Activated T-cell treated with anti-CD3 and anti-CD28 coated beads for 24 hours (primary cell): ENCODE measurements at regions not wholly inside any gene's neighbourhood (a gene's known extent, or its start where the extent isn't known, plus 50 kb on each side); places are given as distances from the start of the nearest gene placed in this dataset.
"Not testable (repeated sequence)": the region's sequence is repeated elsewhere in the genome, so short reads cannot be mapped to it uniquely, and the experiment has no call there.

Source experiments
- DNase-seq: peaks from one replicate; pipeline ENCODE4 v3.0.0-alpha.2; 2020; ENCODE audit warnings: low read depth

DNA sequence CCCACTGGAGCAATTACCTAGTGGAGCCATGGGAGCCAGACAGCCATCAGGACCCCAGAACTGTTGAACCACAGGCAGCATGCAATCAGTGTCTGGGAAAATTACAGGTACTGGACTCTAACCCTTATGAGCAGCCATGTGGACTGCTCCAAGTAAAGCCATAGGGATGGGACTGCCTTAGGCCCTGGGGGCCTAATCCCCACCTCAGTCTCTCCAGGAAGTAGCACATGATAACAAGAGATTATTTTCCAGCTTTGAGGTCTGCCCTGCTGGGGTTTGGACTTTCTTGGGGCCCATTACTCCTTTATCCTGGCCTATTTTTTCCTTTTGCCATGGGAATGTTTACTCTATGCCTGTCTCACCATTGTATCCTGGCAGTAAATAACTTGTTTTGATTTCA, 226.8 kb downstream of the AEBP2 start:
- DNase-seq = no peak

DNA sequence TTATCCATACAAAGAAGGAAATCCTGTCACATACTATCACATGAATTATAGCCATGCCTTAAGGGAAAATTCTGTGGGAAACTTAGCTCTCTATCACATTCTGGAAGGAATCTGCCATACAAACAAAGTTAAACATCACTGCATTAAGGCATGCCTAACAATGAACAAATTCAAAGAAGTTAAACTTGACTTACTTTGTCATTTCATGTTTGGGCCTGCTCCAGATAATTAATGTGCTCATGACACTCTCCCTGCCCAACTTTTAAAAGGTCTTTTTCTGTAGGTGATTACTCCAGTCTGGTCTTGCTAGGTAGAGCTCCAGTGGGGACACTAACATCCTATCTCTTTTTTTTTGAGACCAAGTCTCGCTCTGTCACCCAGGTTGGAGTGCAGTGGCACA, 230.5 kb downstream of the AEBP2 start:
- DNase-seq = no peak

DNA sequence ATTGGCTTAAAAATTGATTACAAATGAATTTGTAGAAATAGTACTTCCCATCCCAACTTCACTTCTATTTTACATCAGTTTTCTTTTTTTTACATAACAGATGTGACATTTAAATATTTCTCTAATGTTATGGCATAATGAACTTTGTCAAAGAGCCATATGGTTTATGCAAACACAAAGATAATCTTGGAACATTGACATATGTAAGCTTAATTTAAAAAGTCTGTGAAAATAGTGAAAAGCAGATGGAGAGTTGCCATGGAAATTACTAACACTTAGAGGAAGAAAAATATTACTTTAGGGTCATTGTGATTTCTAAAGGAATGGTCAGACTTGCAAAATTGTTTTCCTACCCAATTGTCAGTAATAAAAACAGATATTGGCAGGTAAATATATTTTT, 232.4 kb downstream of the AEBP2 start:
- no peak for DNase-seq

DNA sequence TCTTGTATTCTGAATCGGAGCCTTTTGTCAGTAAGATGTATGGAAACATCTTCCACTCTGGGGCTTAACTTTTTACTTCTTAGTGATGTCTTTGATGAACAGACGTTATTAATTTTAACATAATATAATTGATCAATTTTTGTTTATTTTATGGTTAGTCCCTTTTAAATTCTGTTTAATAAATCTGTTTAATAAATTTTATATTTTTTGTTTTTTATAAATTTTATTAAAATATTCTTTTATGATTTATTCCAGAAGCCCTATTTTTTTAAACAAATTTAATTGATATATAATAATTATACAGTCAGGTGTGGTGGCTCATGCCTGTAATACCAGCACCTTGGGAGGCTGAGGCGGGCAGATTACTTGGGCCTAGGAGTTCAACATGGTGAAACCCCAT, 235.1 kb downstream of the AEBP2 start:
- DNase-seq = no peak

DNA sequence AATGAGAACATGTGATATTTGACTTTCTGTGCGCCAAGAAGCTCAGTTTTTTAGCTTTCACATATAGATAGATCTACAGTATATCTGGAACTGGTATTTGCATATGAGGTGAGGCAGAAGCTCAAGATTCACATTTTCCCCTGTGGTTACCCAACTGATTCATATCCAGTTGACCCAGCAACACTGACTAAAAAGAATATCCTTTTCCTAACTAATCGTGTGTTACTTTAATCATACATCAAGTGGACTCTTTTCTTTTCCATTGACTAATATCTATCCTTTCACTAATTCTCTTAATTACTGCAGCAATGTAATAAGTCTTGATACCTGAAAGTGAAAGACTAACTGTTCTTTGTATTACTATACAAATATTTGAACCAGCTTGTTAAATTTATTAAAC, 236.1 kb downstream of the AEBP2 start:
- DNase-seq = no peak

DNA sequence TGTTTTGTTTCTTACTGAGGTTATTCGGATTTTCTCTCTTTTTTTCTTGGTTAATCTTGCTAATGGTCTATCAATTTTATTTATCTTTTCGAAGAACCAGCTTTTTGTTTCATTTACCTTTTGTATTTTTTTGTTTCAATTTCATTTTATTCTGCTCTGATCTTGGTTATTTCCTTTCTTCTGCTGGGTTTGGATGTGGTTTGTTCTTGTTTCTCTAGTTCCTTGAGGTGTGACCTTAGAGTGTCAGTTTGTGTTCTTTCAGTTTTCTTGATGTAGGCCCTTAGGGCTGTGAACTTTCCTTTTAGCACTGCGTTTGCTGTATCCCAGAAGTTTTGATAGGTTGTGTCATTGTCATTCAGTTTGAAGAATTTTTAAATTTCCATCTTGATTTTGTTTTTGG, 239.2 kb downstream of the AEBP2 start:
- not testable (repeated sequence) for DNase-seq

DNA sequence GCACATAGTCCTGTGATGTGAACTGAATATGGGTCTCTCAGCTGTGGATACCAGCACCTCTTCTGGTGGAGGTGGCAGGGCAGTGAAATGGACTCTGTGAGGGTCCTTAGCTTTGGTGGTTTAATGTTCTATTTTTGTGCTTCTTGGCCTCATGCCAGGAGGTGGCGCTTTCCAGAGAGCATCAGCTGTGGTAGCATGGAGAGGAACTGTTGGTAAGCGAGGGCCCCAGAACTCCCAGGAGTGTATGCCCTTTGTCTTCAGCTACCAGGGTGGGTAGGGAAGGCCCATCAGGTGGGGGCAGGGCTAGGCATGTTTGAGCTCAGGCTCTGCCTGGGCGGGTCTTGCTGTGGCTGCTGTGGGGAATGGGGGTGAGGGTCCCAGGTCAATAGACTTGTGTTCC, 241.7 kb downstream of the AEBP2 start:
- DNase-seq = no peak

DNA sequence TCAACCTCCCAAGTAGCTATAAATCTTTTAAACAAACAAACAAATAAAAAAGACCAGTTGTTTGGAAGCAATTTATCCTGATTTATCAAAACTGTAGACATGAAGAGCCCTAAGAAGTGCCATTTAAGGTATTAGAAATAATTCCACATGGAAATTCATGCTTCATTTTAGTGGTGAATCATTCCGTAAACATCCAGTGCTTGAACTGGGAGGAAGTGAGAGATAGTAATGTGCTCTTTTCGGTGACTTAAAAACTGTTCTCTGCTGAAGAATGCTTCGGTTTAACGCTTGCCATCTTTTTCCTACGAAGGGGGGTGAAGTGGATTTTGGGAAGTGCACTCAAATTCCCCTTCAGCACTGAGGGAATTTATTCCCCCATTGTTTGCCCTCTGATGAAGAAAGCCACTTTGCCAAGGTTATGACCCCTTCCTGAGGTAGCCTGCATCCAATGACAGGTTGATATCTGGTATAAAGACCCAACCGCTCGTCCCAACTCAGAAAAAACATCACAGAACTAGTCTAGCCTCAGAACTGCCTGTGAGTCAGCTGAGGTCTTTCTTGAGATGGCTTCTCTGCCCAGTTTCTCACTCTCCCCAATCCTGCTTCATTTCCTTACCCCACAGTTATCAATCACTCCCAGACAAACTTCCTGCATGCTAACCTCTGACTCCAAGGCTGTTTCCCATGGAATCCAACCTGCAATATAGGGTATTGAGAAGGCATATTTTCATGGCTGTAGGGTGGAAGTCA, 244.1 kb downstream of the AEBP2 start:
- DNase-seq = no peak

DNA sequence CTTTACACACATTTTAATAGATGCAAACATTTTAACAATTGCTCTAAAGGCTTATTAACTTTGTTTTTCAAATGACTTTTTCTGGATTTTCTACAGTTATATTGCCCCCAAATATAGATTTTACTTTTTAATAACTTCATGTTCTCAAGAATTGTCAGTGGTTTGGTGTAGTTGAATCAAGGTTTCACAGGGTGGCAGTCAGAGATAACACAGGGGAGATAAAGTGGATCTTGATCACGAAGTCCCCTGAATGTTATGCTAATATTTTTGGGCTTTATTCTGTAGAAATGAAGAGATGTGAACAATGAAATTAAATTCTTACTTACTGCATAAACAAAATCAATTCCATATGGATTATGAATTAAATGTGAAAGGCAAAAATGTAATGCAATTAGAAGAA, 248.1 kb downstream of the AEBP2 start:
- no peak for DNase-seq

DNA sequence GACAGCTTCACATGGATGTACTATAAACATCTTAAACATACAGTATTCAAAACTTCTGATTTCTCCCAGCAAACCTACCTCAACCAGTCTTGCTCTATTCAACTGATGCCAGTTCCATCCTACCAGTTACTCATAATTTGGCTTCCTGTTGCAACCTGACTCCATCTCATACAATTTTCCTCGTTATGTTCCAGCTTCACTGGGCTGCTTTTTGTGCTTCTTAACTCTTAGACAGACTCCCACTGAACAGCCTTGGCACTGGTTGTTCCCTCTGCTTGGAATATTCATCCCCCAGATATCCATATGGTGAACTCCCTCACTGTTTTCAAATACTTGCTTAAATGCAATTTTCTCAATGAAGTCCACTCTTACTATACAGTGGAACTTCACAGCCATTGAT, 249.2 kb downstream of the AEBP2 start:
- DNase-seq = no peak

DNA sequence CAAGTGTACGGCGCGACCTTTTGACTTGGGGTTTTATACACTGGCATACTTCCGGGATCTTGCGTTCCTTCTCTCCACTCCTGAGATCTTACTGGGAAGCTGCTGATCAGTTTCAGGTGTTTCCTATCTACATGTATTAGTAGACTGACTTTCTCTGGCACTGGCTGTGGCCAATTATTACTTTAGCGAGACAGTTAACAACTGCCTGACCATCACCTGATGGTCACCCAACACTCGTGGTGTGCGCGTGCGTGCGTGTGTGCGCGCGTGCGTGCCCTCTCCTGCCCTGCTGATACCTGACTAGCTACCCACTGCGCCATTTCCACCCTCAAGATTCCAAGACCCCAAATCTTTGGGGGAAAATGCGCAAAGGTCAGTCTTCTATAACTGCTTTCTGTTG, 249.9 kb downstream of the AEBP2 start:
- DNase-seq = no peak

DNA sequence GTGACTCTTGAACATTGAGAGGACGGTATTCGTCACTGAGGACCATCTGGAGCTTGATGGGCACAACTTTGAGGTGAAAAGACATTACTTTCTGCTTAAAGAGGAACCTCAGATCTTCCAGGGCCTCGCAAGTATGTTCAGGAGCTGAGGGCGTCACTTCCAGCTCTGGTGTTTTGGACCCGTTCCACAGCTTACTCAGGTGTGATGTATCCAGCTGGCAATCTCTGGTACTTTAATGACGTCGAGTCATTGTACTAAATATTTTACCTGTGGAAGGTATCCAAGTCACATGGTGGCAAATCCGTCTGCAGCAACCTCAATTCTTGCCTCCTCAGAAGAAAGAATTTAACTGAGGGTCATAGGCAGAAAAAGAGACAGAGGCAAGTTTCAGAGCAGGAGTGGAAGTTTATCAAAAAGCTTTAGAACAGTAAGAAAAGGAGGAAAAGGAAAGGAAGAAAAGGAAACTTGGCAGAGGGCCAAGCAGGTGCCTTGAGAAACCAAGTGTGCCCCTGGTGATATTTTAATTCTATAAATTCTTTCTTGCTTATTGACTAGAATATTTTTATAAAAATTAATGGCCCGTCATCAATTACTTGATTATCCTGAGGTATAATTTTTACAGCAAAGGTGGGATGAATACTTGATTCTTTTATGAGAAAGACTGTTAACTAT, 250.6 kb downstream of the AEBP2 start:
- no peak for DNase-seq

DNA sequence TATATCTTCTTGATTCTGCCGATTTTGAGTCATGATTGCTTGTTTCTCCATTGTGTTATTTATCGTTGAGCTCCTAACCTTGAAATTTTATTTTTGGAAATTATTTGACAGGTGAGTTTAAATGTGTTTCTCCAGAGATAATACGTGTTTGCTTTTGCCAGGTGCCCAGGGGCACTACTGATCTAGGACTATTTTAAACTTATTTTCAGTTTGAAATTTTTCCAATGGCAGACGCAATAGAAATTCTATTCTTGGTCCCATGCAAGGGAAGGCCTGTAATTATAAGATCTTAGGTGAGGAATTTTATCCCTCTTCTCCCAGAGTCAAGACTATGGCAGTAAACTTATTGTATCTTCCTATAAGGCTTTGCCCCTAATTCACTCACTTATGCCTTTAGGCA, 252.8 kb downstream of the AEBP2 start:
- no peak for DNase-seq

DNA sequence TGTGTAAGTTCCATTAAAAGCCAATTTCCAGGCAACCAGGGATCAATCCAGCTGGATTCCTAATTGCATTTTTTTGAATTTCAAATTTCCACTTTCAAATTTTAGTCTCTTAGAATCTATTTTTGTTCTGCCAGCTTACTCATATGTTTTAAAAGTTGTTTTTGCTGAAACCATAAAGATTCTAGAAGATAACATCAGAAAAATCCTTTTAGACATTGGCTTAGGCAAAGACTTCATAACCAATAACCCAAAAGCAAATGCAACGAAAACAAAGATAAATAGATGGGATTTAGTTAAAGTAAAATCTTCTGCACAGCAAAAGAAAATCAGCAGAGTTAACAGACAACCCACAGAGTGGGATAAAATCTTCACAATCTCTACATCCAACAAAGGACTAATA, 253.3 kb downstream of the AEBP2 start:
- DNase-seq = no peak

DNA sequence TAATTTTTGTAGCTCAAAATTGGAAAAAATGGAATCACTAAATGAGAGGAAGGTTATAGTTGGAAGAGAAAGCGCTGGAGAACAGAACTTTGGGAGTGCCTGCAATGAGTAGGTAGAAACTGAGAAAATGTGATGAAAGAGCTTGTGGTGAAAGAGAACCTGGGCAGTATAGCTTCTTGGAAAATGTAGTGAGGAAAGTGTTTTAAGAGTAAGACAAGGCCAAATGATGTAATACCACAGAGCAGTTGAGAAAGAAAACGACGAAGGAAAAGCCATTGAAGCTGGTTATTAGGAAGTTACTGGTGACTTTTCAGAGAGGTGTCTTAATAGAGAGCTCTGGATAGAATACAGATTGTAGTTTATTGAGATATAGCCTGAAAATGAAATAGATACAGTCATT, 255.3 kb downstream of the AEBP2 start:
- DNase-seq = no peak

DNA sequence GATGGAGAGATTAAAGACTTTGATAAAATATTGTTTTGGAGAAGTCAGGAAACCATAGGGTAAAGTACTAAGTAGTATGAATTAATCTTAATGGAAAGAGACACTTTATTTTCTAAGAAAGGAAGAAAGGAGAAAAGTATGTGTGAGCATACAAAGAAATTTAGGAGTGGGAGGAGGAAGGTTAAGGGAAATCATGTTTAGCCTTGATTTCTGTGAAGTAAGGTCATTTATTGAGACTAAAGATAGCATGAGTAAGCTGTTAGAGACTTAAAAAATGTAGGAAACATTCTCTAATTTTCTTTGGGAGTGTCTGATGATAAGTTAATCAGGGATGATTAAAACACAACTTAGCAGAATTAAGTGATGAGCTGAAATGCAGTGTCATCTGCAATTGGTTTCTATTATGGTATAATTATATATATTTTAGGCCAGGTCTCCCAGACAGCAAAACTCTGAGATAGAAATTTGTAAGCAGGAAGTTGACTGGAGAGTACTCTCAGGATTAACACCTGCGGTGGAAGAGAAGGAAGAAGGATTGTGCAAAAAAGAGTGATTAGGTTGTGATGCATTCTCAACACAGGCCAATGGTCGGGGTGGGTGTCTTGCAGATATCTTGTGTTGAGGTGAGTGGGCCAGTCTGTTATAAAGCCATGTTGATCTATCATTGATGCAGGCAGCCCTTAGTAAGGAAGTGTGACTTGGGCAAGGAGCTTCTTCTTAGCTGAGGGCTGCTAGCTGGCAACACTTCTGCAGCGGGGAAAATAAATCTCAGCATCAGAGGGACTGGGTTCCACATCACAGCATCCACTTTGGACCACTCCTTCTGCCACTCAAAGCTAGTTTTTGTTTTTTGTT, 256.2 kb downstream of the AEBP2 start:
- DNase-seq = no peak

DNA sequence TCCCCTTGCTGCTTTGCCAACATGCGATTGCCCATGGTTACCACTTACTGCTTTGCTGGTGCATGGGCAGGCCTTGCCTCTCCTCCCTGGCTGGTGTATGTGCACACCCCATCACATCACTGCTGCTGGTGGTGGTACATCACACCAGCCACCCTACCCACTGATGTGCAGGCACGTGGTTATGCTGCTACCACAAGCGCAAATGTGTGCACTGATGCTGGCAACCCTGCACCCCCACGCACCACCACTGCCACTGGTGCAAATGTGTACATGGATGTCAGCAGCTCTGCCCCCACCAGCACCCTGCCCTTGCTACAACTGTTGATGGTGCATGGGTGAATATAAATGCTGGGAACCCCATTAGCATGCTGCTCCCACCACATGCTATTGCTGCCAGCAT, 261.7 kb downstream of the AEBP2 start:
- DNase-seq = no peak

DNA sequence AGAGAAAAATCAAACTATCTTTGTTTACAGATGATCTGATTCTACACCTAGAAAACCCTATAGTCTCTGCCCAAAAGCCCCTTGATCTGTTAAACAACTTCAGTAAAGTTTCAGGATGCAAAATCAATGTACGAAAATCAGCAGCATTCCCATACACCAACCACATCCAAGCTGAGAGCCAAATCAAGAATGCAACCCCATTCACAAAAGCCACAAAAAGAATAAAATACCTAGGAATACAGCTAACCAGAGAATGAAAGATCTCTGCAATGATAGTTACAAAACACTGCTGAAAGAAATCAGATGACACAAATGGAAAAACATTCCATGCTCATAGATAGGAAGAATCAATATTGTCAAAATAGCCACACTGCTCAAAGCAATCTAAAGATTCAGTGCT, 265.7 kb downstream of the AEBP2 start:
- DNase-seq = no peak

DNA sequence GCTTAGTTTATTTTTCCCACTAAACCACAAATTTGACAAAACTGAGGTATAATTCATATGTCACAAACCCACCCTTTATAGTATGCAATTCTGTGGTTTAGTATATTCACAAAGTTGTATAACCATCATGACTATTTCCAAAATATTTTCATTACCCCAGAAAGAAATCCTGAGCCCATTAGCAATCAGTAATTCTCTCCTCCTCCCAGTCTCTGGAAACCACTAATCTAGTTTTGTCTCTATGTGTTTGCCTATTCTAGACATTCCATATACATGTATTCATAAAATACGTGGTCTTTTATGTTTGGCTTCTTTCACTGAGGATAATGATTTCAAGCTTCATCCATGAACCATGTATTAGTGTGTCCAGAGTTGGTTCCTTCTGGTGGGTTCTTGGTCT, 267.6 kb downstream of the AEBP2 start:
- no peak for DNase-seq

DNA sequence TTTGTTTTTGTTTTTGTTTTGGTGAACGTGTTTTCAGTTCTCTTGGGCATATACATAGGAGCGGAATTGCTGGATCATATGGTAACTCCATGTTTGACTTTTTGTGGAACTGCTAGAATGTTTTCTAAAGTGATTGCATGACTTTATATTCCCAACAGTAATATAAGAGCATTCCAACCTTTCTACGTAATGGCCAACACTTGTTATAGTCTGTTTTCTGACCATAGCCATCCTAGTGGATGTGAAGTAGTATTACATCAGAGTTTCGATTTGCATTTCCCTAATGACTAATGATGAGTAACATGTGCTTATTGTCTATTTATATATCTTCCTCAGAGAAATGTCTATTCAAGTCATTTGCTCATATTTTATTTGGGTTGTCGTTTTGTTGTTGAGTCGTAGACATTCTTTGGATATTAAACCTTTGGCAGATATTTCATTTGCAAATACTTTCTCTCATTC, 268.7 kb downstream of the AEBP2 start:
- no peak for DNase-seq

DNA sequence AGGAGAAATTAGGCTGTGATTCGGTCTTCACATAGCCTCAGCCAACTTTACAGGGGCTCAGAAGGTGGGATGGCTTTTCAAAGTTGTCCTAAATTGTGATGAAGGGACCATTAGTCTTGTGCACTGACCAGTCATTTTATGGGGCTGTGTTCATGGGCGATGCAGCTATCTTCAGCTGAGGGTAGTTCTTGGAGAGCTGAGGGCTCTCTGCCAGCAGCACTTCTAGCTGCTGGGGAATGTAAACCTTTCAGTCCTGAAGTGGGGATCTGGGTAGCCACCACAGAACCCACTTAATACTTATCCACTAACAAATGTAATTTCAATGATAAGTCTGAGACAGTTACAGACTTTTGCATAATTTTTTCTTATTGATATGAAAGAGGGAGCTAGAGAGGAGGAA, 270.6 kb downstream of the AEBP2 start:
- no peak for DNase-seq

DNA sequence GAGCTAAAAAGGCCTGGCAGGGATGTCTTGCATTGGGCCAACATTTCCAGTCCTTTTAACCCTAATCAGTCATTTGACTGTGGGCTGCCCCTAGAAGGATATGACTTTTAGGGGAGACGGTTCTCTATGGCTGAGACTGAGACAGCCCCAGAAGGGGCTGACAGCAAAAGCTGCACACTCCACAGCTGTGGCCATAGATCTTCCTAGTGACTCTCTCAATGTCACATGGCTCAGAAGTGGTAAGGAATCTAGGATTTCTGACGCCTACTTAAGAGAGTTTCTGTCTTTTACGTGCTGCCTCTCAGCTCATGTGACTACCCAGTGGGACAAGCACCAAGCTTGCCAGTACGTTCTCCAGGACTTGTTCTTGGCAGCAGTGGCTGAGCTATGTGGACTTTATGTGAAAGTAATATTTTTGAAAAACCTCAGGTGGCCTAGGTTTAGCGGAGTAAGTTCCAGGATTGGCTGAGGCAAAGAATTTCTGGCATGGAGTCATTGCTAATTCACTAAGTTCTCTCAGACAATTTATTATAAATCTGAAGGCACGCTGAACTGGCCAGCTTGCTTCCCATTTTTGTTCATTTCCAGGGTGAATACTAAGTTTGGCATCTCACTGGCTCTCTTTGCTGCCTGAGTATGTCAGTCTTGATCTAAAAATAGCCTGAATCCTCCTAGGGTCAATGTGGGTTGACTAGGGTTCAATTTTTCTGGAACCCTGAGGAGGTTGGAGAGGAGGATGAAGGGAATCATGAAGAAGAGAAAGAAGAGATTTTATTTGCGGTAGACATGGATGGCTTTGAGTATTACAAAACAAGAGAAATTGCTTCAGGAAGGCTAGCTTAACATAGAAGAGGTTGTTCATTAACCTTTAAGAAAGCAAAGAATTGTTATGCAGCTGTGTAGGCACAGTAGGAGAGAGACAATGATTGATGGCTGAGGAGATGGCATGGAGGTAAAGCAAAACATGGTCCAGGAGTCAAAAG, 271.8 kb downstream of the AEBP2 start:
- DNase-seq = no peak
